Endothelial cell (in vitro differentiated cells): ENCODE measurements at regions not wholly inside any gene's neighbourhood (a gene's known extent, or its start where the extent isn't known, plus 50 kb on each side); places are given as distances from the start of the nearest gene placed in this dataset.

Experiments used
- DNase-seq: peaks from one replicate; pipeline ENCODE4 v3.0.0; 2021; ENCODE audit warnings: low spot score
- H3K27ac Mint-ChIP-seq: one replicate; pipeline ENCODE4 v1.8.0; 2021; ENCODE audit warnings: mixed read lengths, inconsistent platforms; ENCODE audit not compliant: unreplicated experiment
- H3K27me3 Mint-ChIP-seq: one replicate; pipeline ENCODE4 v1.8.0; 2021; ENCODE audit warnings: mild to moderate bottlenecking, moderate library complexity, mixed read lengths, inconsistent platforms; ENCODE audit not compliant: unreplicated experiment
- H3K36me3 Mint-ChIP-seq: one replicate; pipeline ENCODE4 v1.8.0; 2021; ENCODE audit warnings: mild to moderate bottlenecking, low read depth, mixed read lengths, inconsistent platforms; ENCODE audit not compliant: unreplicated experiment
- H3K4me1 Mint-ChIP-seq: one replicate; pipeline ENCODE4 v1.8.0; 2021; ENCODE audit warnings: mild to moderate bottlenecking, mixed read lengths, inconsistent platforms; ENCODE audit not compliant: unreplicated experiment
- H3K4me3 Mint-ChIP-seq: one replicate; pipeline ENCODE4 v1.8.0; 2021; ENCODE audit warnings: mild to moderate bottlenecking, mixed read lengths, inconsistent platforms; ENCODE audit not compliant: unreplicated experiment
- H3K9me3 Mint-ChIP-seq: one replicate; pipeline ENCODE4 v1.8.0; 2021; ENCODE audit warnings: mixed read lengths, inconsistent platforms; ENCODE audit not compliant: unreplicated experiment
- CTCF ChIP-seq: fragments of 200-600 bp; sonication (generic); IDR thresholded peaks from one replicate; pipeline ENCODE4 v1.5.0; 2021; ENCODE audit warnings: antibody characterized with exemption; ENCODE audit not compliant: unreplicated experiment

- TF ChIP-seq CTCF, result no peak
- peaks cover 6% of the 10 kb centered on the region for H3K9me3 Mint-ChIP-seq
- DNase-seq, result no peak
These were observed 153.5 kb downstream of the DLL1 start for GRCh38 chr6:170137176-170137891.

GRCh38 chr6:170136541-170137175 is 154.2 kb downstream of the DLL1 start:
- Mint-ChIP-seq H3K4me3 (no peak overlapping the region), H3K27me3 (peaks cover 9% of the 10 kb centered on the region), H3K27ac (no peak overlapping the region), H3K9me3 (peaks cover 6% of the 10 kb centered on the region), H3K36me3 (peaks cover 9% of the 10 kb centered on the region), H3K4me1 (no peaks in the 10 kb centered on the region)
- TF ChIP-seq CTCF, result no peak
- no peak for DNase-seq

More at GRCh38 chr6:170137176-170137891, 153.5 kb downstream of the DLL1 start:
- Mint-ChIP-seq H3K27me3 (peaks cover 9% of the 10 kb centered on the region), H3K4me3 (no peak overlapping the region), H3K27ac (no peak overlapping the region), H3K4me1 (no peaks in the 10 kb centered on the region), H3K36me3 (peaks cover 9% of the 10 kb centered on the region)

GRCh38 chr6:170135821-170136471 is 154.9 kb downstream of the DLL1 start:
- Mint-ChIP-seq H3K4me1 (no peaks in the 10 kb centered on the region), H3K27me3 (peaks cover 9% of the 10 kb centered on the region), H3K9me3 (peaks cover 6% of the 10 kb centered on the region), H3K36me3 (peaks cover 9% of the 10 kb centered on the region), H3K4me3 (no peak overlapping the region), H3K27ac (no peak overlapping the region)
- DNase-seq, result no peak
- TF ChIP-seq CTCF, result no peak

- Mint-ChIP-seq H3K36me3 (peaks cover 9% of the 10 kb centered on the region), H3K4me3 (no peak overlapping the region), H3K27me3 (peaks cover 9% of the 10 kb centered on the region), H3K27ac (no peak overlapping the region), H3K4me1 (no peaks in the 10 kb centered on the region), H3K9me3 (peaks cover 6% of the 10 kb centered on the region)
- TF ChIP-seq CTCF, result no peak
- DNase-seq, result no peak
These were observed 155.4 kb downstream of the DLL1 start for GRCh38 chr6:170135461-170135820.
